ENCODE measurements at regions not wholly inside any gene's neighbourhood (a gene's known extent, or its start where the extent isn't known, plus 50 kb on each side); places are given as distances from the start of the nearest gene placed in this dataset.

GRCh38 chr22:27429476-27429875 is 372.1 kb downstream of the MN1 start:
- no peak for TF ChIP-seq CTCF (IDR thresholded peaks at IDR 0.05)
- no peak for DNase-seq (ENCODE audit: low spot score)

GRCh38 chr22:27431081-27431480 is 370.5 kb downstream of the MN1 start:
- TF ChIP-seq CTCF (IDR thresholded peaks at IDR 0.05): no peak
- ATAC-seq (ENCODE audit: low FRiP score): no peak
- DNase-seq (ENCODE audit: low spot score): no peak

More at GRCh38 chr22:27429476-27429875, 372.1 kb downstream of the MN1 start:
- no peak for ATAC-seq (ENCODE audit: low FRiP score)

GRCh38 chr22:27431896-27432295 is 369.7 kb downstream of the MN1 start:
- DNase-seq (ENCODE audit: low spot score) (no peak), ATAC-seq (ENCODE audit: low FRiP score) (no peak)
- TF ChIP-seq CTCF (IDR thresholded peaks at IDR 0.05): no peak

GRCh38 chr22:27433099-27433498 is 368.5 kb downstream of the MN1 start:
- DNase-seq (ENCODE audit: low spot score): no peak
- TF ChIP-seq CTCF (IDR thresholded peaks at IDR 0.05): no peak
- ATAC-seq (ENCODE audit: low FRiP score): no peak

GRCh38 chr22:27433585-27434190 is 367.9 kb downstream of the MN1 start:
- TF ChIP-seq CTCF (IDR thresholded peaks at IDR 0.05): no peak
- ATAC-seq (ENCODE audit: low FRiP score) (no peak), DNase-seq (ENCODE audit: low spot score) (no peak)

- no peak for TF ChIP-seq CTCF (IDR thresholded peaks at IDR 0.05)
- ATAC-seq (ENCODE audit: low FRiP score): peak; percentile 40
- DNase-seq (ENCODE audit: low spot score): no peak
Observed at GRCh38 chr22:27434898-27435297, 366.7 kb downstream of the MN1 start.

- DNase-seq (ENCODE audit: low spot score): no peak
- no peak for TF ChIP-seq CTCF (IDR thresholded peaks at IDR 0.05)
- no peak for ATAC-seq (ENCODE audit: low FRiP score)
Observed at GRCh38 chr22:27435844-27436576, 365.5 kb downstream of the MN1 start.
